ENCODE measurements at regions not wholly inside any gene's neighbourhood (a gene's known extent, or its start where the extent isn't known, plus 50 kb on each side); places are given as distances from the start of the nearest gene placed in this dataset.

DNA sequence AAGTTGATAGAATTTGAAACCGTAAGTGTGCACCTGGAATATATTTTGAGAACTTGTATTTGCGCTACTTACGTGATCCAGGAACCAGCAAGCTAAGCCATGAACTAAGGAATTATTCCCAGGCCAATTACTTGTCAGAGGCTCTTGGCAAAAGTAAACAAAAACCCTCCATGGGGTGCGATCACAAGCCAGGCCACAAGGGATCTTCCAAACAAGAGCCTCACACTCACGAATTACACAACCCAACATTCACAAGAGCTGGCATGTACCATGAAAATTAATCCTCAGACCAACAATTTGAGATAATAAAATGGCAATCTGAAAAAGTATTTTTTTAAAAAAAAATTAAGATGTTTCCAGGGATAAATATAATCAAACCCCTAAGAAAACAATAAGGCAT lies 467.0 kb upstream of the AKR1E2 start:
- no peak overlapping the region for H3K4me3 ChIP-seq (ENCODE audit: low read depth, low read length)
- TF ChIP-seq, protein P1, sequence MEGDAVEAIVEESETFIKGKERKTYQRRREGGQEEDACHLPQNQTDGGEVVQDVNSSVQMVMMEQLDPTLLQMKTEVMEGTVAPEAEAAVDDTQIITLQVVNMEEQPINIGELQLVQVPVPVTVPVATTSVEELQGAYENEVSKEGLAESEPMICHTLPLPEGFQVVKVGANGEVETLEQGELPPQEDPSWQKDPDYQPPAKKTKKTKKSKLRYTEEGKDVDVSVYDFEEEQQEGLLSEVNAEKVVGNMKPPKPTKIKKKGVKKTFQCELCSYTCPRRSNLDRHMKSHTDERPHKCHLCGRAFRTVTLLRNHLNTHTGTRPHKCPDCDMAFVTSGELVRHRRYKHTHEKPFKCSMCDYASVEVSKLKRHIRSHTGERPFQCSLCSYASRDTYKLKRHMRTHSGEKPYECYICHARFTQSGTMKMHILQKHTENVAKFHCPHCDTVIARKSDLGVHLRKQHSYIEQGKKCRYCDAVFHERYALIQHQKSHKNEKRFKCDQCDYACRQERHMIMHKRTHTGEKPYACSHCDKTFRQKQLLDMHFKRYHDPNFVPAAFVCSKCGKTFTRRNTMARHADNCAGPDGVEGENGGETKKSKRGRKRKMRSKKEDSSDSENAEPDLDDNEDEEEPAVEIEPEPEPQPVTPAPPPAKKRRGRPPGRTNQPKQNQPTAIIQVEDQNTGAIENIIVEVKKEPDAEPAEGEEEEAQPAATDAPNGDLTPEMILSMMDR (conservative IDR thresholded peaks at IDR 0.05; ENCODE audit: low read depth, low read length): no peak
- no peak for DNase-seq (ENCODE audit: low read depth)

DNA sequence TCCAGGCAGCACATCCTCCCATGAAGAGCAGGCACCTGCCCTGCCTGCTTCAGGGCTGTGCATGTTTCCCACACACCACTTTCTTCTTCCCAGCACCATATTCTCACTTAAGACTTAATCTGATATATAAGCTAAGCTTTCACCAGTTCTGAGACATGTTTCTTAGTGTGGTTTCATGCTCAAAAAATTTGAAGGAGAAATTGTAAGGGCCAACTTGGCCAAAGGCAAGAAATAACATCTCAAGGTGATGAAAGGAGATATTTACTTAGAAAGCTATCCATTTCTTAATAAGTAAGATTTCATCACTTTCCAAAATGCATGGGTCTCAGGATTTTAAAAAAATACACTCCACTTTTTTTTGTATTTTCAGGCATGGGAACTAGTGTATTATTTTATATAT lies 468.1 kb upstream of the AKR1E2 start:
- H3K4me3 ChIP-seq (ENCODE audit: low read depth, low read length): no peak overlapping the region
- DNase-seq (ENCODE audit: low read depth): no peak
- TF ChIP-seq, protein P1 (conservative IDR thresholded peaks at IDR 0.05; ENCODE audit: low read depth, low read length): no peak

DNA sequence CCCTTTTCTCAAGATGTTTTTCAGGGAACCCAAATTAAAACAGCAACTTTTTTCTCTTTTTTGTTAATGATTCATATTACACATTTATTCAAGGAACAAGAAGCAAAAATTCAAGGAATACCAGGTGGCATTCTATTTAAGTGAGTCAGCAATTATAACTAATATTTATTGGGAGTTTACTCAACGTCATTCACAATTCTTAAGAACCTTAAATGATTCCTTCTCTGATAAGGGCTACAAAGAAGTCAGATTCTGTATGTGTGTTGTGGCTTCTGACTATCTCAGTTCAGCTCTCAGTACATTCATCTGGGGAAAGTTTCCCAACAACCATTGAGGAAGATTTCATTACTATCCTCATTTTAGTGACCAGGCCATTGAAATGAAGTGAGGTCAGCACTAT lies 470.7 kb upstream of the AKR1E2 start:
- no peak for DNase-seq (ENCODE audit: low read depth)
- TF ChIP-seq, protein P1 (conservative IDR thresholded peaks at IDR 0.05; ENCODE audit: low read depth, low read length): no peak
- no peak overlapping the region for H3K4me3 ChIP-seq (ENCODE audit: low read depth, low read length)

DNA sequence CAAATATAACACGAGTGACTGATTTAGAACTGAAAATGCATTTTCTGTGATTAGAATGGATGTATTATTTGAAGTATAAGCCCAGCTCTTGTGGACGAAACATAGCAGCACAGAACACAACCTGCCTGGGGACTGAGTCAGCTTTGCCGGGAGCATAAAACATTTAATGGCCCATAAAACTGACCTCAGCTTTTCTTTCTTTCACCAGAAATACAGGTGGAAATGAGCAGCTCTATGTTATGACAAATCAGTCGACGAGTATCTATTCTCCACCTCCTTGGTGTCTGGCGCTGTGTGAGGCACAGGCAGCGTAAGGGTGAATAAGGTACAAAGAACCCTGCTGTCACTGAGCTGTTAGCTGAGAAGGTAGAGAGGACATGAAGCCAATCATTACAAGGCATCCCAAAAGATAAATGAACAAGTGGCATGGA lies 471.6 kb upstream of the AKR1E2 start:
- peak; percentile 83 for DNase-seq (ENCODE audit: low read depth)
- TF ChIP-seq, protein P1 (conservative IDR thresholded peaks at IDR 0.05; ENCODE audit: low read depth, low read length): no peak
- H3K4me3 ChIP-seq (ENCODE audit: low read depth, low read length): no peak overlapping the region

DNA sequence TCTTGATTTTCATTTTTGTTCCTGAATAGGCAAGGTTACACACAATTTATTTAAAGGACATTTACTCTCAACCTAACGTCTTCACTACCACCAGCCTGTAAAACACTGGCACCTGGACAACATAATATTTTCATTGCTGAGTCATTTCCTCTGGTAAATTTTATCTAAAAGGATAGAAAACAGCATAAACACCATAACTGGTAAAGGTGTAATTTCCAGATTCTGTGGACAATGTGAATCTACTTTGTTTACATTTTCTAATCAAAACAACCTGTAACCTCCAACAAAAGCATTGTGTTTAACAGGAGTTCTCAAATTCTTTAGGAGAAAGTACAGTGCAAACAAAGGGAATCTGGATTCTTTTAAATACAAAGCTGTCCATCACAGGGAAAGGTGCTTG lies 472.0 kb upstream of the AKR1E2 start:
- peak overlapping the region; percentile 19 for H3K4me3 ChIP-seq (ENCODE audit: low read depth, low read length)
- peak; percentile 74 for DNase-seq (ENCODE audit: low read depth)
- TF ChIP-seq, protein P1 (conservative IDR thresholded peaks at IDR 0.05; ENCODE audit: low read depth, low read length): no peak

DNA sequence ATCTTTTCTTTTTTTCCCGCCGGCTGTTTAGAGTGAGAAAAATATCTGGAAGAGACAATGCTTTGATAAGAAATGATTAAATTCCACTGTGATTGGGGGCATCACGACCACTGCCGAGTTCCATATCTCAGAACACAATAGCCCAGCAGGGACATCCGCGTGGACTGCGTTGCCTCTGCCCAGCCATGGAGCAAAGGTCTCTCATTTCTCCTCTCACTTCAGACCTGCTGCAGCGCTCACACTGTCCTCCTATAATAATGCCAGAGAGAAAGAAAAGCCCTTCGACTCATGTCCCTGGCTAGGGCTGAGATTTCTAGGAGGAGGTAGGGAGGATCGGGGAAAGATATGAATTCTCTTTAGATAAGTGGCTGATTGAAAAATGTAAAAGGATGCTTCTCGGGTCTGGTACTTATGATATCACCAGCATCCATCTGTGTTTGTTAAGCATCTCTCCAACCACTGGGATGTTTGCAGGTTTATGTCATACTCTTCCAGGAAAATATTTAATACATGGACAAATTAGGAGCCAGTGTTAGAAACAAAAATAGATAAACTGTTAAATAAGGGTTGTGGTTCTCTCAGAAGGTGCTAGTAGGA lies 472.9 kb upstream of the AKR1E2 start:
- DNase-seq (ENCODE audit: low read depth): no peak
- TF ChIP-seq, protein P1 (conservative IDR thresholded peaks at IDR 0.05; ENCODE audit: low read depth, low read length): no peak
- H3K4me3 ChIP-seq (ENCODE audit: low read depth, low read length): no peak overlapping the region

DNA sequence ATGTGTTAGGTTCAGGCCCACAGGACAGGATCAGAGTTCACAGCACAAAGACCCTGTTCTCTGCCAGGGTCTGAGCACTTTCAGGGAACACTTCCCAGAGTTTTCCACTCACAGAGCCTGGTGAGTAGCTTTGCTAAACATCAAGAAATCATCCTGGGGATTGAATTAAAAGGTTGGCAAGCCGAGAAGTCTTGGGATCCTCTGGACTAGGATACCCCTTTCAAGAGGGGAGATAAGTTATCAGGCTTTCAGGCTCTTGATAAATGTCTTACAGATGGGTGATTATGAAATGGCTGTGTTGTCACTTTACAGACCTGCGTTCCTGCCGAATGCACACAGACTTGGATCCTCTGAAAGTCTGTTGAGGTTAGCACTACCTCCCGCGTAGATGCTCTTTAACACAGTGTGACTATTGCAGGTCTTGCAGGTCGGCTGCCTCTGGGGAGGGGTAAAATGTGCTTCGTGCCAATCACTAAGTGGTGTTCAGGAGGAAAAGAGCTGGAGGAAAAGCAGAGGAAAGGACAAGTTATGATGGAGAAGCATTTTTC lies 473.5 kb upstream of the AKR1E2 start:
- TF ChIP-seq, protein P1 (conservative IDR thresholded peaks at IDR 0.05; ENCODE audit: low read depth, low read length): no peak
- no peak overlapping the region for H3K4me3 ChIP-seq (ENCODE audit: low read depth, low read length)
- peak; percentile 54 for DNase-seq (ENCODE audit: low read depth)
